ENCODE measurements at regions not wholly inside any gene's neighbourhood (a gene's known extent, or its start where the extent isn't known, plus 50 kb on each side); places are given as distances from the start of the nearest gene placed in this dataset.

DNA sequence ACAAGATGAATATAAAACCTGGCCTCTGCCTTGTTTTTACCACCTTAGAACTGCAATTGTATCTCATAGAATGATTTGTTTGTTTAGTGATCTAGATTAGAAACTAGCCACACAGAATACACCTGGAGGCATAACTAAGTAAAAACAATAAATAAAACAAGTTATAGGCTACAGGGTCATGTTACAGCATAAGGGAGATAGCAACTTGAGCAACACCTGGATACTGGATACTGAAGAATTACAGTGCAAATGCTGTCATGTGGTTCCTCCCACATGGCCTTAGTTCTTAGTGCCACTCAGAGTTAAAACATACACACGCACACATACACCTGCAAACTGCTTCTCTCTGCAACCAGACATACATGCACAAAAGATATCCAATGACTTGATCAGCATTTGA lies 563.4 kb upstream of the DPPA4 start:
- DNase-seq (ENCODE audit: low read depth in 2 of 2): no peak

DNA sequence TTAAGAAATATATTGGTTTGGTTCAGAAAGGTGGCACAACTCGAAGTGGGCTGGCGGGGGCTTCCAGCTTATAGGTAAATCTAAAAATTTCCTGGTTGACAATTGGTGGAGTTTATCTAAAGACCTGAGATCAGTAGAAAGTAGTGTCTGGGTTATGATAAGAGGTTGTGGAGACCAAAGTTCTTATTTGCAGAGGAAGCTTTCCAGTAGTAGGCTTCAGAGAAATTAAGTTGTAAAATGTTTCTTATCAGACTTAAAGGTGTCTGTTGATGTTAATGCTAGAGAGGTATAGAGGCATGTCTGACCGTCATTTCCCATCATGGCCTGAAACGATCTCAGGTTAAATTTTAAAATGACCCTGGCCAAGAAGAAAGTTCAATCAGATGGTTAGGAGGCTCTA lies 565.2 kb upstream of the DPPA4 start:
- no peak for DNase-seq (ENCODE audit: low read depth in 2 of 2)

DNA sequence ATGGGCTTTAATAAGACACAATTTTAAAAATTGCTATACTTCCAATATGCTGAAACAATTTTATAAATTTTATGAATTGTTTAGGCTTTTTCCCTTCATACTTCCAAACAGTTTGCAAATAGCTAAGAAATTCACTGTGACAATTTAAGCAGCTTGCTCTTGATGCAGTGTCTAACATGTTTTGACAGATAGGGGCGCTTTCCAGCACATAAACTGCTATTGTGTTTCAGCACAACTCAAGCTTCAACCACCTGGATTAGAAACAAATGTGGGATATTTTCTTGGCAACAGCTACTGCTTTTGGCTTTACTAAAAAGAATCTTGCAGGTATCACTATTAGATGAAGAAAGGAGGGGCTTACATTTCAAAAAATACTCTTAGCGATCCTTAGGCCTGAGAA lies 565.8 kb upstream of the DPPA4 start:
- no peak for DNase-seq (ENCODE audit: low read depth in 2 of 2)

DNA sequence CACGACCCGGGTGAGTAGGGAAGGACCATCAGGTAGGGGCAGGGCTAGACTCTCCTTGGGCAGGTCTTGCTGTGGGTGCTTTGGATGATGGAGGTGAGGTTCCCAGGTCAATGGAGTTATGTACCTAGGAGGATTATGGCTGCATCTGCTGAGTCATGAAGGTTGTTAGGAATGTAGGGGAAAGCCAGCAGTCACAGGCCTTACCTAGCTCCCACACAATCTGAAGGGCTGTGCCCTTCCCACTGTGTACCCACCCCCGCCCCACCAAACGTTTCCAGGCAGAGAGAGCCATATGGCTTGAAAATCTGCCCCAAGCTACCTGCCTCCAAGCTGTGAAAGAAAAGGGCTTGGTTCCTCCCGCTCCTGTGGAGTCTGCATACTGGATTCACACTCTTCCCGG lies 573.4 kb upstream of the DPPA4 start:
- no peak for DNase-seq (ENCODE audit: low read depth in 2 of 2)

DNA sequence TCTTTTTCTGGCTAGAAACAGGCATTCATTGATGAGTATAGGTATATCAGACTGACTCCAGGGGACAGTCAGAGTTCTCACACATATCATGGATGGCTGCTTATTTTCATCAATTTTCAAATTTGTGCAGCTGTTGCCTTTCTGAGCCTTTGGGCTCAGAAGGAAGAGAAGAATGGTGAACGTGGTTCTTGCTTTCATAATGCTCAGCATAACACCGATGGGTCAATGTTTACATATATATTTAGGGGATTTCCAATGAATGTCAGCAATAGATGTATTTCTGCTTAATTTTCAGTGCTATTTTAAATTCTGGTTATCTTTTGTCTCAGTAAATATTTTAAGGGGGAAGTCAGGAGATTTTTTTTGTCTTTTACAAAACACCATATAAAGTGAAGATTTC lies 581.4 kb upstream of the DPPA4 start:
- no peak for DNase-seq (ENCODE audit: low read depth in 2 of 2)

DNA sequence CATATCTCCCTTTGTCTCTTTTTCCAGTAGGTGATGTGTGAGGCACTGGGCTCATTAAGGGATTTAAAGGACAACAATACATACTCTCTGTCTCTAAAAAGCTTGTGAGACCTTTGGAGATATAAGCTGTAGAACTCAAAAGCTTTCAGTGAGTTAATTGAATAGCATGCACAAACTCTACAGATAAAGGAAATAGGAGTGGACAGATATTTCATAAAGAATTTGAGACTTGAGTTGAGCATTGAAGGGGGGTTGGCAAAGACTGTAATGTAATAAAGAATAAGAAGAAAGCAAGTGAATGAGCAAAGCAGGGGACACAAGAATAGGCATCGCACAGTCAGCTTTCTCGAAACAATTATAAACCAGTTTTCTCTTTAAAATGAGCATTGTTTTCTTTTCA lies 583.4 kb upstream of the DPPA4 start:
- DNase-seq (ENCODE audit: low read depth in 2 of 2): no peak

DNA sequence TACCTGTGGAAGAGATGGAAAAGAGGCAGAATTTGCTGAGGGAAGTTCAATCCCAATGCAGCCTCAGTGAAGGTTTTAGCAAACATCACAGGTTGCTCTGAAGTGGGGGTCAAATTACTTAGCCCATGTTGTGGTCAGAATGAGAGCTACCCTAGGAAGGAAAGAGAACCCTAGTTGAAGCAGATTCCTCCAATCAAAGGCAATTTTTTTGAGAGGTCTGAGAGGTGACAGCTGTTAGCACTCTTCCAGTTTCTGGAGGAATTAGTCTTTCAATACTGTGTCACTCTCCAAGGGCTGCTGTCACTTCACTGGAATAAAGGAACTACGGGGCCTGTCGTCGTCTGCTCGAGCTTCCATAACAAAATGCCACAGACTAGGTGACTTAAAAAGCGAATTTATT lies 584.2 kb upstream of the DPPA4 start:
- no peak for DNase-seq (ENCODE audit: low read depth in 2 of 2)

DNA sequence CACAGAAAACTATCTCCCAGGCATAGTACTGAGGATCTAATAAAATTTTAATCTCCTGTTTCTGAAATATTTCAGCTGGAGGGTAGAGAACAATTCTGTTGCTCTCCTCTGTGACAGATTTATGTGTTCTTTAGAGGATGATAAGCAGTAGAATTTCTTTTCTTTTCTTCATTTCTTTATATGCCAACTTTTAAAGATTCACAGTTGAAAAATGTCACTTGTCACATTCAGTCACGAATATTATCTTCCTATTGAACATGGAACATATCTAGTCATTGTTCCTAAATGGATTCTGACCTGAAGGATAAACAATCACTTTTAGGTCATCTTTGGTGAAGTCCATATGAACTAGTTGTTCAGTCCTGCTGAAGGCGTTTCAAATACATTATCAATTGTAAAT lies 585.5 kb upstream of the DPPA4 start:
- no peak for DNase-seq (ENCODE audit: low read depth in 2 of 2)

DNA sequence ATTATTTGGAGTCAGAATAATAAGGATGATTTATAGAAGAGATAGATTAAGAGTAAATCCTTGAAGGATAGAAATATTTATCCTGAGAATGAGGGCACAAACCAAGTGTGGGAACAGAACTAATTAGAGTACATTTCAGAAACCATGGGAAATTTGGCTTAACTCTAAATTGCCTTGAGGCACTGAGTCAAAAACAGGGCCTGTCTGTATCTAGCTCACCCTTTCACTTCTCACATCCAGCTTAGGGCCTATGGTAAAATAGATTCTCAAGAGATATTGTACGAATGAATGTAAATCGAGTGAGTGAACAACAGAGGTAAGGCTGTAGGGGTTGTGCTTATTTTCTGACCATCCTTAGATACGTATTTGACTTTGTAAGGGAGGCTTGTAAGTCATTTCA lies 586.1 kb upstream of the DPPA4 start:
- no peak for DNase-seq (ENCODE audit: low read depth in 2 of 2)

DNA sequence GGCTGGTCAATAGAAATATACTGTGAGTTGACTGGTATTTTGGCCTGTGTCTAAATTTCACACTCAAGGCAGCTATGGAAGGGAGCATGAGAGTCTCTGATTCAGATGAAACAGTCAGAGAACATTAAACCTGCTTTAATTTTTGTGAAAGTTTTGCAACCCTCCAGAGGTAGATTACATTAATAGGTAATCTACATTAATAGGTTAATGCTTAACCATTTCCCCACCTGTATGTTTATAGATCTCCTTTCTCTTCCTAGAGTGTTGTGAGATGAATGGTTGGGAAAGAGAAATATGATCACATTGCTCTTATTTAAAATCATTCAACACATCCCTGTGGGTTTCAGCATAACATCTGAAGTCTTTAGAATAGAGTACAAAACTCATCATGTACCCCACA lies 586.9 kb upstream of the DPPA4 start:
- DNase-seq (ENCODE audit: low read depth in 2 of 2): no peak

DNA sequence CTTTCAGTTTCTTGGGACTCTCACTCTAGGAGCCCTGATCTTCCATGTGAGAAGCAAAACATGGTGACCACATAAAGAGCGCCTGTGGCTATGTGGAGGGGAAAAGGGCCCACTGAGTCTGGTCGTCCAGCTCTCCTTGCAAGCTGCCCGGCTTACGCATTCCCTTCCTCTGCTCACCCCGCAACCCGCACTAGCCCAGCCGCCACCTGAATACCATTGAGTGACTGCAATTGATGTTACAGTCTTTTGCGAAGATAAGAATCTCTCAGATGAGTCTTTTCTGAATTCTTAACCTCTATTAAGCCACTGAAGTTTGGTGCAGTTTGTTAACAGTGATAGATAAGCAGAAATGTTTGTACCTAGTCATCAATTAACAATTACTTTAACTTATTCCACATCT lies 589.0 kb upstream of the DPPA4 start:
- DNase-seq (ENCODE audit: low read depth in 2 of 2): no peak

DNA sequence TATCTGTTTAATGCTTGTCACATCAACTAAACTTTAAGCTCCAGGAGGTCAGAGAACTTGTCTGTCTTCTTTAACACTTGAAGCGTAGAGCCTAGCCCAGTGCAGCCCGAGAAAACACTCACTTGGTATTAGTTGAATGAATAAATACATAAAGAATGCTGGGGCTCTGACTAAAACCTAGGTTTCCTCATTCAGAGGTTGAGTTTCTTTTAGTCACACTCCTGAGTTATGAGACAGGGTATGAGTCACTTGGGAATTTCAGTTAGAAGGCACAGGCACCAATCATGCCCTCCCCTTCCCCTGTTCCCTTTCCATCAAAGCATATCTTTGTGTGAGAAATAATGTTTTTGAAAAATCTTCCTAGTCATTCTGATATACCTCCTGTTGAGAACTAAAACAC lies 589.8 kb upstream of the DPPA4 start:
- DNase-seq (ENCODE audit: low read depth in 2 of 2): no peak

DNA sequence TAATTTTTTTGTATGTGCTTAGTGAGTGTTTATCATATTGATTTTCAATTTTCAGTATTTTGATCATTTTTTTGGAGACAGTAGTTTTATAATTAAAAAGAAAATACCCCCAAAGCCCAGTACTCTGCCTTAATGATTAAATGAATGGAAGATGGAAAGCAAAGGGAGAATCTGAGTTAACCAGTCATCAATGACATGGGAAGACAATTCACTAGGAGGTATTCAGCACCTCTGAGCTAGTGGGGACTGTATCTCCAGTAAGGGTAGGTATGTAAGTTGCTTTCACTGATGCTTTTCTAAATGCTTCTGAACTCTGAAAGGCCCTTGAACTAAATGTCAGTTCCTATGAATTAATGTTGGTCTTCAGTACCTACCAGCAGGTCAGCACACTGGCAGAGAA lies 590.4 kb upstream of the DPPA4 start:
- no peak for DNase-seq (ENCODE audit: low read depth in 2 of 2)

DNA sequence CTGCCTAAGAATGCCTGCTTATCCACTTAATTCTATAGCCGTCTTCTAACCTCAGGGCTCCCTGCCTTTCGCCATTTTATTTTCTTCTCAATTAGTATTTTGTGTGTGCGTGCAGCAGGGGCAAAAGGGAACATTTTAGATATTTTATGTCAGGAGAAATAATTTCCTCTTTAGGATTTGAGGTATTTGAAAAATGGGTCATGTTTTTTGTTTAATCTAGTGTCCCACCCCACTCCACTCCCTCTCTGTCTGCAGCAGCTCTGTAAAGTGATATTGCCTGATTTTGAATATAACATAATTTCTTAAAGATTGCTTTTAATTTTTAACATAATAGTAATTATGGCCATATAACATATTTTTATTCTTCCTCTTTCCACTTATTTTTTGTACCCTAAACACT lies 593.2 kb upstream of the DPPA4 start:
- no peak for DNase-seq (ENCODE audit: low read depth in 2 of 2)

DNA sequence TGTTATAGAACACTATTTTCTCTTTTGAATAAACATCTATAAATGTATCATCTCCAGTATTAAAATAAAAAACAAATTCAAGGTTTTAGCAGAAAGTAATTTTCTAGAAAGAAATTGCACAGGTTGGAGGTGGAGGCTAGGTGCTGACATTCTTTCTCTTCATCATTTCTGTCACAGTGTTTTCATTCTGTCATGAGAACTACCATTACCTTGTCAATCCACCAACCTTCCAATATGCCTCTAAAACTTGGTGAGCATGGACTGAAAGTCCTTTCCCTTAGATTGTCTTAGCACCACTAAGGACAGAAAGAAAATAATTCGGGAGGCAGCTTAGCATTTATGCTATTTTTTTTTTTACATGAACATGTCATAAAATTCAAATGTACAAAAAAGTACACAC lies 596.2 kb upstream of the DPPA4 start:
- DNase-seq (ENCODE audit: low read depth in 2 of 2): no peak

DNA sequence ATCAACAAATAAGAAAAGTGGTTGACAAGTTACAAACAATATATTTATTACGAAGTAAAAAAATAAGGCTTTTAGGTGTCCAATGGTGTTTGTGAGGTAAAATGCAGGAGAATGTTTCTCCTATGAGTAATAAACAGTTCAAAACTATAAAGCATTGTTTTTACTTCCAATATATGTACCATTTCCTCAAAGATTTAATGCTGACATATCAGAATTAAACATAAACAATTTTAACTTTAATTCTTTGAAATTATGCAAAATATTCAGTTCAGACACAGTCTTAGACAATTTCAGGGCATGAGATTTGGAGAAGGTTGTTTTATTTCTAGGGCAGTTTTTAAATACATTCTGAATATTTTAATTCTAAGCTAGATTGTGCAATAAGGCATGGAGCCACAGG lies 602.5 kb upstream of the DPPA4 start:
- DNase-seq (ENCODE audit: low read depth in 2 of 2): no peak

DNA sequence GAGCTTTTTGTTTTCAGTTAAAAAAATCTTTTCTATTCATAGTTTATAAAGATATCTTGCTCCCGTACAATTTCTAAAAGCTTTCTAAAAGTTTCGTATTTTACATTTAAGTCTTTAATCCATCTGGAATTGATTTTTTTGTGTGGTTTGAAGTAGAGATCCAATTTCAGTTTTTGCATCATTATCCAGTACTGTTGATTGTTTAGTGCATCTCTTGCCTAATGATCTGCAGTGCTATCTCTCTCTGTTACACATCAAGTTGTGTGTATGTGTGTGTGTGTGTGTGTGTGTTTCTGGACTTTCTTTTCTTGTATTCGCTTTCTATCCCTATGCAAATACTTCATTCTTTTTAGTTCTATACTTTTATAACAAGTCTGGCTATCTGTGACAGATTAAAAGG lies 605.8 kb upstream of the DPPA4 start:
- no peak for DNase-seq (ENCODE audit: low read depth in 2 of 2)

DNA sequence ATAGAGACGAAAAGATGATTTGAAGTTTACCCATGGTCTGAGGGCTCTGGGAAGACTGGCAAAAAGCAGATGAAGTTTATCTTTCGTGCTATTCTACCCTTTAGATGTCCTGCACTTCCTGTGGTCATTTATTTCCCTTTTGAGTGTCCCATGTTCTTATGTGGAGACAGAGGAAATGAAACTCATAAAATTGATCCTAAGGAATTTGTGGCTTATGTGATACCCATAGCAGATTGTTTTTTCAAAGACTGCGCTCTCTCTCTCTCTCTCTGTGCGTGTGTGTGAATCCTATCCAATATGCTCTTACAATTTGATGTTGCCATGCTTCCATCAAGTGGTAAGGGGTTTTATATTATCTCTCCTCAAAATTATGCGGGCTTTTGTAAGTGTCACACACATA lies 607.5 kb upstream of the DPPA4 start:
- no peak for DNase-seq (ENCODE audit: low read depth in 2 of 2)

DNA sequence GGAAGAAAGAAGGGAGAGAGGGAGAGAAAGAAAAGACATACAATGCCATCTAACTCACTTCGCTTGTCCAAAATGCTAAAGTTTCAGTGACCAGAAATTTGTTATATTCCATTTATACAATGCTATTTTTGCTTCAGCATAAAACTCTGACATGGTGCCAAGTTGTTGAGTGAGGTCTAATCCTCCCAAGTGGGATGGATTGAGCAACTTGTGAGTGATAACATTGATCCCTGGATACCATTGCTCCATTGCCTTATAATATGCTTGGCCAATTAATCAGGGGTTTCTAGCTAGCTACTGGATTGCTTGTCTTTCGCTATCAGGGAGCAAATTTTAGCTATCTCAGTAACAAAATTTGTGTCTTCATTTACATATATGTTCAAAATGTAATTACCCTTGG lies 615.6 kb upstream of the DPPA4 start:
- no peak for DNase-seq (ENCODE audit: low read depth in 2 of 2)

DNA sequence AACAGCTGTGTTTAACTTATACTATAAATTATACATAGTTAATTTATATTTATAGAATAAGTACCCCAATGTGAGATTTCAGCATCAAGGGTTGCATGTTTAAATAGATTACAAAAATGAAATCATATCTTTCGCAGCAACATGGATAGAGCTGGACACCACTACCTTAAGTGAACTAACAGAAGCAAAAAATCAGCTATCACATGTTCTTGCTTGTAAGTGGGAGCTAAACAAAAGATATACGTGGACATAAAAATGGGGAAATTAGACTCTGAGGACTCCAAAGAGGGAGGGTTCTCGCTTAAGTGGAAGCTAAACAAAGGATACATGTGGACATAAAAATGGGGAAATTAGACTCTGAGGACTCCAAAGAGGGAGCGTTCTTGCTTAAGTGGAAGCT lies 626.5 kb upstream of the DPPA4 start:
- no peak for DNase-seq (ENCODE audit: low read depth in 2 of 2)

DNA sequence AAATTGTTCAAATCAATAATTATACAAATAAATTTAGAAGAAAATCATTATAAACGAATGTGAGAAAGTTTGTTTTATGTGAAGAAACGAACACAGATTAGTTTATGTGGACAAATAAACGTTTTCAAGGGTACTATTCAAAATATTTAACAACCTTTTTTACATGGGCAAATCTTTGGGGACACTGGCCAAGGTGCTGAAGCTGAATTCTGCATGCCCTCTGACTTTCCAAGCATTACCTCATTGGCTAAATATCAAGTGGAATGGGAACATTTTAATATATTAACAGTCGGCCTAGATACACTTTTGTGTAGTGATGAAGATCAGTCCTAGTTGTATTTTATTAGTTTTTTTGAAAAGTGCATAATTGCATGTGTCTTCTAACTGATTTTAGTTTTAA lies 636.4 kb upstream of the DPPA4 start:
- DNase-seq (ENCODE audit: low read depth in 2 of 2): no peak

DNA sequence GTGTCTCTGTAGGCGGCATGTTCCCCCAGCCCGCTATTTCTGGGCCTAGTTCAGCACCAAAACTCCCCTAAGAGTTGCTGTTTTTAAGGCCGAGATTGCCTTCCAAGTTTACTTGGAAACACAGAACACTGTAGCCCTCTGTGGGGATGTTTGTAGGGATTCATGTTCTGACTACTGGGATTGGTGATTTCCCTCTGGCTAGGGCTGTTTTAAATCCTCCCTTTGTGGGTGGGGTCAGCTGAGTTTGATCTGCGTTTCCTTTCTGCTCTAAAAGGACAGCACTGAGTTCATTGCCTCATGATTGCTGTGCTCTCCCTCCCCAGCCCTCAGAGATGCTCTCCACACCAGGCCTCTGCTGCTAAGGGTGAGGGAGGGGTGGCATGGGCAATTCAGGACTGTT lies 640.6 kb upstream of the DPPA4 start:
- DNase-seq (ENCODE audit: low read depth in 2 of 2): no peak

DNA sequence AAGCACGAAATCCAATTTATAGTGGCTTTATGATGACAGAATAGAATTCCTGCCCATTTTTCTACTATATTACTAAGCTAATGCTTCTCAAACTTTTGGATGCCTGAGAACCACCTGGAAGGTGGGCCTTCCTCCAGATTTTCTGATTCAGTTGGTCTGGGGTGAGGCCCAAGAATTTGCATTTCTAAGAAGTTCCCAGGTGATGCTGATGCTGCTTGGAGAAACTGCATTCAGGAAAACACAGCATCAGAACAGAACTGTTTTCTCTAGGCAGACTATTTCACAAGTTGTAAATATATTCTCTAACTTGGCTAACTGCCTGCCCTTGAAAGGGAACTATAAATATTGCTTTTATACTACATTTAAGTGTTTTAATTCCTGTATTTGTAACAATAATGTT lies 644.9 kb upstream of the DPPA4 start:
- no peak for DNase-seq (ENCODE audit: low read depth in 2 of 2)

DNA sequence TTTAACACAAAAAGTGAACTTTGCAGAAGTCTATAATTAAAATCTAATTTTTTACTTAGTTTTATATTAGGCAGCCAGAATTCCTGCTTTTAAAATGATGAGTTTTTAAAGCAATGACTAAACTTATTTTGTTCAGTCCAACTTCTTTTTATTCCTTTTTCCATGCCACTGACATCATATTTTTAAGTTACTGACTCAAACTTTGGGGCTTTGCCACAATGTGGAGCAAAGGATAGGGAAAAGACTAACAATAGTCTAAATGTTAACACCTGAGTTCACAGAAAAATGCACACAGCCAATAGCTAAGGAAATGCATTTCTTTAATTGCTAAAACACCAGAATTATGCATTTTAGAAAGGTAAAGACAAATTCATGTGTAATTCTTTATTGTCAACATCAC lies 647.6 kb upstream of the DPPA4 start:
- no peak for DNase-seq (ENCODE audit: low read depth in 2 of 2)

DNA sequence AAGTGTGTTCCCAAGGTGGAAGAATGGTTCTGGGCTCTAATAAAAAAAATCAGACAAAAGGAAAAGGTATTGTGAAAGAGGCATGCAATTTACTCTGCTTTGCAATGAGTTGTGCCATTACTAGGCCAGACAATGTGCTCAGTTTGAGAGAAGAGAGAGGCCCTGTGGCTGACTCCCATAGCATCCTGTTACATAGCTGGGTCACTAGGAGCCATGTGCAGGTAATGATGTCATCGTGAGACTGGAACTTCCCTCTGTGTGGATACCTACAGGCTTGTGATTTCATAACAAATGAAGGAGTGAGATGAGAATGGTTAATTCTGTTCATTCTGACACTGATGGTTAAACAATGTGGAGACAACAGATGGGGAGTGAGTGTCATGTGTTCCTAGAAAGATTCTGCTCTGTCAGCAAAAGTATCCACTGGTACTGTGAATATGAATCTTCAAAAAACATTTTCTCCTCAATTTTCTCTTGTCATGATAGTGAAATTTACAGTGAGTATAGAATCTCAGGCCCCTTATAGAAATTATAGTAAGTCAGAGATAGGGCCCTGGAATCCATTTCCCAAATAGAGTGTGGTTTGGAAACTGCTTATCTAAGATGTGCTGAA lies 648.7 kb upstream of the DPPA4 start:
- no peak for DNase-seq (ENCODE audit: low read depth in 2 of 2)
